ENCODE measurements at regions not wholly inside any gene's neighbourhood (a gene's known extent, or its start where the extent isn't known, plus 50 kb on each side); places are given as distances from the start of the nearest gene placed in this dataset.

GRCh38 chr11:15673408-15673831, 558.7 kb downstream of the INSC start:
- Histone ChIP-seq H3K36me3 (ENCODE audit: control insufficient read depth, insufficient read depth, low read length) (no peaks in the 10 kb centered on the region), H3K27me3 (ENCODE audit: control insufficient read depth, insufficient read depth, low read length, poor library complexity, severe bottlenecking) (no peaks in the 10 kb centered on the region), H3K9me3 (ENCODE audit: control insufficient read depth, low read length) (peaks cover 46% of the 10 kb centered on the region), H3K27ac (ENCODE audit: low read depth, low read length) (no peak overlapping the region), H3K4me1 (ENCODE audit: control insufficient read depth, insufficient read depth, low read length) (no peaks in the 10 kb centered on the region), H3K4me3 (ENCODE audit: low read length) (no peak overlapping the region), H3K9ac (ENCODE audit: extremely low read depth, low read length, poor library complexity, severe bottlenecking) (no peak overlapping the region)
- Mint-ChIP-seq H3K9me3 (peaks cover 32% of the 10 kb centered on the region), H3K27ac (no peak overlapping the region), H3K36me3 (ENCODE audit: low read depth) (peaks cover 4% of the 10 kb centered on the region), H3K4me3 (no peak overlapping the region), H3K4me1 (no peaks in the 10 kb centered on the region), H3K27me3 (ENCODE audit: insufficient read depth) (peaks cover 2% of the 10 kb centered on the region)
- no peak for TF ChIP-seq CTCF (conservative IDR thresholded peaks at IDR 0.05)
- DNase-seq, result peak; percentile 75

GRCh38 chr11:15674756-15675155, 560.0 kb downstream of the INSC start:
- 100% methylated on average over 1 of the region's 1 CpG for WGBS, 2 experiments (ENCODE audit: insufficient coverage in 1 of 2, insufficient read length in 1 of 2)
- H3K27me3 Mint-ChIP-seq (ENCODE audit: insufficient read depth), result peaks cover 2% of the 10 kb centered on the region
- no peak for TF ChIP-seq CTCF (conservative IDR thresholded peaks at IDR 0.05)

DNA sequence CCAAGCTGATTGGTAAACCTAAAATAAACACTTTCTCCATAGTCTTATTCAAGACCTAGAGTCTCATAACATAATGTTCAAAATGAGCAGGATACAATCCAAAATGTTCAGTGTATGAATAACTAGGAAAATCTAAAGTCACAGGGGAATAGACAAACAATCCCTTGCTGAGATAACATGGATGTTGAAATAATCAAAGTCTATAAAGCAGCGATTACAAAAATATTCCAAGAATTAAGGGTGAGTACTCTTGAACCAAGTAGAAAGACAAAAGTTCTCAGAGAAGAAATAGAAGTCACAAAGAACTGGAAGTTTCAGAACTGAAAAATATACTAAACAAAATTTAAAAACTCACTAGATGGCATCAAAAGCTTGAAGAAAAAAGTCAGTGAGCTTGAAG, 561.0 kb downstream of the INSC start:
- Mint-ChIP-seq H3K27me3 (ENCODE audit: insufficient read depth) (peaks cover 2% of the 10 kb centered on the region), H3K36me3 (ENCODE audit: low read depth) (peaks cover 4% of the 10 kb centered on the region), H3K4me1 (no peaks in the 10 kb centered on the region), H3K9me3 (peaks cover 37% of the 10 kb centered on the region), H3K4me3 (no peak overlapping the region), H3K27ac (no peak overlapping the region)
- no peak for DNase-seq
- Histone ChIP-seq H3K9ac (ENCODE audit: extremely low read depth, low read length, poor library complexity, severe bottlenecking) (no peak overlapping the region), H3K36me3 (ENCODE audit: control insufficient read depth, insufficient read depth, low read length) (no peaks in the 10 kb centered on the region), H3K27me3 (ENCODE audit: control insufficient read depth, insufficient read depth, low read length, poor library complexity, severe bottlenecking) (no peaks in the 10 kb centered on the region), H3K9me3 (ENCODE audit: control insufficient read depth, low read length) (peaks cover 62% of the 10 kb centered on the region), H3K4me3 (ENCODE audit: low read length) (no peak overlapping the region), H3K27ac (ENCODE audit: low read depth, low read length) (no peak overlapping the region), H3K4me1 (ENCODE audit: control insufficient read depth, insufficient read depth, low read length) (no peaks in the 10 kb centered on the region)
- TF ChIP-seq CTCF (conservative IDR thresholded peaks at IDR 0.05), result no peak
- 100% methylated on average over 1 of the region's 1 CpG; no CpG with 5 or more reads in 1 of the 2 experiments for WGBS, 2 experiments (ENCODE audit: insufficient coverage in 1 of 2, insufficient read length in 1 of 2)

More at GRCh38 chr11:15674756-15675155, 560.0 kb downstream of the INSC start:
- H3K9ac ChIP-seq (ENCODE audit: extremely low read depth, low read length, poor library complexity, severe bottlenecking), result no peak overlapping the region
- DNase-seq, result peak; percentile 2
- no peaks in the 10 kb centered on the region for H3K27me3 ChIP-seq (ENCODE audit: control insufficient read depth, insufficient read depth, low read length, poor library complexity, severe bottlenecking)
- H3K27ac Mint-ChIP-seq, result no peak overlapping the region
- peaks cover 59% of the 10 kb centered on the region for H3K9me3 ChIP-seq (ENCODE audit: control insufficient read depth, low read length)
- peaks cover 37% of the 10 kb centered on the region for H3K9me3 Mint-ChIP-seq
- H3K4me1 Mint-ChIP-seq, result no peaks in the 10 kb centered on the region
- H3K4me1 ChIP-seq (ENCODE audit: control insufficient read depth, insufficient read depth, low read length), result no peaks in the 10 kb centered on the region
- no peak overlapping the region for H3K27ac ChIP-seq (ENCODE audit: low read depth, low read length)
- H3K36me3 ChIP-seq (ENCODE audit: control insufficient read depth, insufficient read depth, low read length), result no peaks in the 10 kb centered on the region
- no peak overlapping the region for H3K4me3 Mint-ChIP-seq
- H3K4me3 ChIP-seq (ENCODE audit: low read length), result no peak overlapping the region
- peaks cover 4% of the 10 kb centered on the region for H3K36me3 Mint-ChIP-seq (ENCODE audit: low read depth)

Measured in endodermal cell (in vitro differentiated cells).